HG03175 (cell line): ENCODE measurements at regions not wholly inside any gene's neighbourhood (a gene's known extent, or its start where the extent isn't known, plus 50 kb on each side); places are given as distances from the start of the nearest gene placed in this dataset.
"Not testable (repeated sequence)": the region's sequence is repeated elsewhere in the genome, so short reads cannot be mapped to it uniquely, and the experiment has no call there.

Source experiments
- ATAC-seq: cut with Tn5 transposase; IDR thresholded peaks from one replicate; pipeline ENCODE4 v1.9.1; 2021; ENCODE audit warnings: mild to moderate bottlenecking, moderate library complexity; ENCODE audit not compliant: unreplicated experiment

- not testable (repeated sequence) for ATAC-seq
These were observed 521.6 kb downstream of the IRS2 start for GRCh38 chr13:109264603-109265437.

GRCh38 chr13:109257761-109258157 is 528.6 kb downstream of the IRS2 start:
- not testable (repeated sequence) for ATAC-seq
